ENCODE measurements at regions not wholly inside any gene's neighbourhood (a gene's known extent, or its start where the extent isn't known, plus 50 kb on each side); places are given as distances from the start of the nearest gene placed in this dataset.

DNA sequence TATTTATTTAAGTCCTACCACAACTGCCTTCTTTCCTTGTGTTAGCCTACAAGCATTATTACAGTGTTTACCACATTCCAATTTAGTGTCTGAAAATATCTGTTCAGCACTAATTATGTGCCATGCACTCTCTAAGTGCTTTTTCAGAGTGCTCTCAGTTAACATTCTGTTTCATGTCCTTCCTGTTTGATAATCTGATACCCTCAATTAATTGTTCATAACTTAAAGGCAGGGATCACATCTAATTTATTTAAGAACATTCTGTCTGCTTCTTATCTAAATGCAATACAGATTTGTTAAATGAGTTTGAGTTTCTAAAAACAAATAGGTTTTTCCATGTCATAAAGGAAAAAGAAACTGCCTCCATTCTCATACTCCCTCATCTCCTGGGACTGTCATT is 649.6 kb upstream of the ATXN8OS start:
- Histone ChIP-seq H3K4me1 (no peaks in the 10 kb centered on the region), H3K9me3 (no peaks in the 10 kb centered on the region), H3K36me3 (no peaks in the 10 kb centered on the region), H3K27me3 (ENCODE audit: low read depth) (no peaks in the 10 kb centered on the region), H3K27ac (no peak overlapping the region), H3K4me3 (no peak overlapping the region)
- intact Hi-C loops (cut with DNase I) = no loop called here
- DNase-seq (no peak), ATAC-seq (no peak)
- TF ChIP-seq CTCF (IDR thresholded peaks at IDR 0.05) = no peak

DNA sequence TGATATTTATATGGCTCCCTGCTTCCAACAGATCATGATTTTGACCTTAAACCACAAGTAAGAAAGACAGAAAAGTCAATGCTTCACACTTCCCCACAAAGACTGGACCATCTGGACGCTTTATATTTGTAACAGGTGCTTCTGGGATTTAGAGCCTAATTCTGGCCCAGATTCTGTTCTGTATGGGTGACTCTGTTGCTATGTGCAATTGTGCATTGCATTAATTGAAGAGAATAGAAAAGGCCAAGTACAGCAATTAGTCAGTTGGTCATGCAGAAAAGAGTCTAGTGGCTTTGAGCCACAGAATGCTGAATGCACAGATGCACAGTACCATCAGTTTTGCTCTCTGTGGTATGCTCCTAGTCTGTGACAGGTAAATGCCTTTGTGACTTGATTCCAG is 657.4 kb upstream of the ATXN8OS start:
- intact Hi-C loops (cut with DNase I) = no loop called here
- no peak for TF ChIP-seq CTCF (IDR thresholded peaks at IDR 0.05)

DNA sequence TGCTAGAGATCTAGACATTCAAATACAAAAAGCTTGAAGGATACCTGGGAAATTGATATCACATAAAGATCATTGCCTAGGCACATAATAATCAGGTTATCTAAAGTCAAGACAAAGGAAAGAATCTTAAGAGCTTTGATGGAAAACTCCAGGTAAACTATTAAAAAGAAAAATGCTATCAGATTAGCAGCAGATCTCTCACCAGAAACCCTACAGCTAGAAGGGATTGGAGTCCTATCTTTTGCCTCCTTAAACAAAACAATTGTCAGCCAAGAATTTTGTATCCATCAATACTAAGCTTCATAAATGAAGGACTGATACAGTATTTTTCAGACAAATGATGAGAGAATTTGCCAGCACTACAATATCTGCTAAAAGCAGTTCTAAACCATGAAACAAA is 682.4 kb upstream of the ATXN8OS start:
- DNase-seq (no peak), ATAC-seq (no peak)
- intact Hi-C loops (cut with DNase I) = no loop called here
- Histone ChIP-seq H3K27me3 (ENCODE audit: low read depth) (no peaks in the 10 kb centered on the region), H3K4me3 (no peak overlapping the region), H3K9me3 (peaks cover 22% of the 10 kb centered on the region), H3K4me1 (no peaks in the 10 kb centered on the region), H3K27ac (no peak overlapping the region), H3K36me3 (no peaks in the 10 kb centered on the region)
- no peak for TF ChIP-seq CTCF (IDR thresholded peaks at IDR 0.05)

More for the DNA sequence above, 657.4 kb upstream of the ATXN8OS start:
- Histone ChIP-seq H3K9me3 (no peaks in the 10 kb centered on the region), H3K4me1 (no peaks in the 10 kb centered on the region), H3K27ac (no peak overlapping the region), H3K27me3 (ENCODE audit: low read depth) (no peaks in the 10 kb centered on the region), H3K4me3 (no peak overlapping the region), H3K36me3 (no peaks in the 10 kb centered on the region)
- DNase-seq (no peak), ATAC-seq (no peak)

DNA sequence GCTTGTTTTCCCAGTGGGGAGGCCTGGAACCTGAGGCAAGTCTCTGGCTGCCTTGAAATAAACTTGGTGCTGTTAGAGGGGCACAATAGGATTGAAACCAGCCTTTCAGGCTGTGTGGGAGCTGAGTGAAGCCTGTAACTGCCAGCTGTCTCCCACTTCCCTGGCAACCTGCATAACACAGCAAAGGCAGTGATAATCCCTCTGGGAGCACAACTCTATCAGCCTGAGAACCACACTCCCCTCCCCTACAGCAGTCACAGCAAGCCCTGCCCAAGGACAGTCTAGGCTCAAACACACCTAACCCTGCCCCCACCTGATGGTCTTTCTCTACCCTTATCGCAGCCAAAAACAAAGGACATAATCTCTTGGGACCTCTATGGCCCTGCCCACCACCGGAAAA is 683.8 kb upstream of the ATXN8OS start:
- Histone ChIP-seq H3K4me3 (no peak overlapping the region), H3K9me3 (peaks cover 22% of the 10 kb centered on the region), H3K27ac (no peak overlapping the region), H3K4me1 (no peaks in the 10 kb centered on the region), H3K36me3 (no peaks in the 10 kb centered on the region), H3K27me3 (ENCODE audit: low read depth) (no peaks in the 10 kb centered on the region)
- DNase-seq = no peak
- no peak for TF ChIP-seq CTCF (IDR thresholded peaks at IDR 0.05)
- intact Hi-C loops (cut with DNase I) = no loop called here
- ATAC-seq = no peak

GRCh38 chr13:69418319-69418718 is 689.3 kb upstream of the ATXN8OS start:
- H3K27me3 ChIP-seq (ENCODE audit: low read depth) = no peaks in the 10 kb centered on the region
- no peaks in the 10 kb centered on the region for H3K4me1 ChIP-seq
- H3K36me3 ChIP-seq = no peaks in the 10 kb centered on the region
- DNase-seq = no peak
- TF ChIP-seq CTCF (IDR thresholded peaks at IDR 0.05) = no peak
- H3K9me3 ChIP-seq = peaks cover 6% of the 10 kb centered on the region
- H3K4me3 ChIP-seq = no peak overlapping the region
- intact Hi-C loops (cut with DNase I) = no loop called here
- no peak overlapping the region for H3K27ac ChIP-seq
- no peak for ATAC-seq

DNA sequence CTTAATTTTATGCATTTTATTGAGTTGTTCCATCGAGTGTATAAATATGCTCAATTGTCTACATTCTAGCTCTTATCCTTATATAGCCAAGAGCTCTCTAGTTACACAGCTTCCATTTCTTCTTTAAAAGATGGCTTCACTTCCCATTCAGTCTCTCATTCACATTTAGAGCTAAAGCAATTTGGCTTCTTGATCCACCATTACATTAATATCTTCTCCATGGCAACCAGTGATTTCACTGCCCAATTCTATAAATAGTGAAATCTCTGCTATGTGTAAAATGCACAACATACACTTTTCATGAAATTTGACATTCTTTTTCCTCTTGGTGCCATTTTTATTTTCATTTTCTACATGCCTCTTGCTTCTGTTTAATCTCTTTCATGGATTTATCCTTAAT is 696.9 kb upstream of the ATXN8OS start:
- Histone ChIP-seq H3K36me3 (no peaks in the 10 kb centered on the region), H3K9me3 (peaks cover 4% of the 10 kb centered on the region), H3K27me3 (ENCODE audit: low read depth) (no peaks in the 10 kb centered on the region), H3K4me1 (no peaks in the 10 kb centered on the region), H3K27ac (no peak overlapping the region), H3K4me3 (no peak overlapping the region)
- no peak for TF ChIP-seq CTCF (IDR thresholded peaks at IDR 0.05)
- intact Hi-C loops (cut with DNase I) = no loop called here
- DNase-seq = no peak
- ATAC-seq = no peak

All from lower lobe of right lung (tissue), 2 donors.